D341Med (cell line): ENCODE measurements at regions not wholly inside any gene's neighbourhood (a gene's known extent, or its start where the extent isn't known, plus 50 kb on each side); places are given as distances from the start of the nearest gene placed in this dataset.

Source experiments
- DNase-seq: peaks from one replicate; pipeline ENCODE4 v3.0.0; 2012; ENCODE audit warnings: low spot score

GRCh38 chr13:29713839-29714238 is 118.4 kb upstream of the SLC7A1 start:
- DNase-seq: peak; percentile 48

- no peak for DNase-seq
Measured at GRCh38 chr13:29711776-29712175, 116.3 kb upstream of the SLC7A1 start.

GRCh38 chr13:29710511-29710910 is 115.0 kb upstream of the SLC7A1 start:
- DNase-seq: no peak

DNA sequence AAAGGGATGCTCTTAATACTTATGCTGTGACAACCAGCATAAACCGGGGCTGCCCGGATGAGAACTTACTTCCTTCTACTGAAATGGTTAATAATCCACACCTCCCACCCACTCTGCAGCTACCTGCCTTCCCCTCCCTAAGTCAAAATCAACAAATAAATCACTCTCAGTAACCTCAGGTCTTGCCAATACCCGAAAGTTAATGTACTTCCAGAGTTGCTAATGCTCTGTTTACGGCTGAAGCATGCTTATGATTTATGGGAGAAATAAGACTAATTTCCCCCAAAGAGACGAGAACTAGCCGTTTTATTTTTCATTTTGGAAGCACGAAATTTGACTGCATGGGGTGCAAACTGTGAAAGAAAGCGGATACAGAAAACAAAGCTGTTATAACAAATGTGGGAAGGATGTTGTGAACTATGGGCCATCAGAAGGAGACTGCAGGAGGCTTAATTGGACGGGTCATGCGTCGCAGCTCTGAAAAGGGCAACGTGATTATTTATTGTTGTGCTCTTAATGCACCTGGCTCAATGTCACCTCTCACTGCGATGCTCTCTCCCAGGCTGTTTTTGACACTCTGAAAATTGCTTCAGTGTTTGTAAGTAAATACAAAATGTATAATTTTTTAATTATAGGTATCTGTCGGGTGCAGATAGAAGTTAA is 114.0 kb upstream of the SLC7A1 start:
- no peak for DNase-seq

DNA sequence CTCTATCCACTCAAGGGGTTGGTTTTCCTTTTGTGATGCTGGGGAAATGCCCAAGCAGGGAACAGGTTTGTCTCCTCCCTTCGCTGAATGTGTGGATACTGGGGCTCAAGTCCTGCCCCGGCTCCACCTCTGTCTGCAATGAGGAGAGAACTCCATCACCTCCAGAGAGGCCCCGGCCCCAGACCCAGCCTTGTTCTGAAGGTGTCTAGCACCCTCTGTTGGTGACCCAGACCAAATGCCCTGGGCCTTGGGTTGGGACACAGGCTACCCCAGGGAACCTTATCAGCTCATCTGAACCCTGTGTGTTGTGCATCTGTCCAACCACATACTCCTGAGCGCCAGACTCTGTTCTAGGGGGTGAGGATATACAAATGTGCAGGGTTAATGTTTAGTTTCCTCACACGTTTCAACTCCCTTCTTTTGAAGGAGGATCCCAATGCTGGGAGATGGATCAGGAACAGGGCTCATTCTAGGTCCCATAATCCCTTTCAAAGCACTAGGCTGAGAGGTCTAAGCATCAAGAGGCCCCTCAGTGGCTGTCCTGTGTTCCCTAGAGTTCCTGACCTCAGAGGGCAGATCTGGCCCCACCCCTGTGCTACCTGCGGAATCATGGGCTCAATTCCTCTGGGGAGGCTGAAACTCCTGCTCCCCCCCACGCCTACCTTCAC is 112.5 kb upstream of the SLC7A1 start:
- DNase-seq: peak; percentile 78

GRCh38 chr13:29706923-29707322 is 111.4 kb upstream of the SLC7A1 start:
- no peak for DNase-seq

- no peak for DNase-seq
Measured at GRCh38 chr13:29704648-29705047, 109.2 kb upstream of the SLC7A1 start.

DNA sequence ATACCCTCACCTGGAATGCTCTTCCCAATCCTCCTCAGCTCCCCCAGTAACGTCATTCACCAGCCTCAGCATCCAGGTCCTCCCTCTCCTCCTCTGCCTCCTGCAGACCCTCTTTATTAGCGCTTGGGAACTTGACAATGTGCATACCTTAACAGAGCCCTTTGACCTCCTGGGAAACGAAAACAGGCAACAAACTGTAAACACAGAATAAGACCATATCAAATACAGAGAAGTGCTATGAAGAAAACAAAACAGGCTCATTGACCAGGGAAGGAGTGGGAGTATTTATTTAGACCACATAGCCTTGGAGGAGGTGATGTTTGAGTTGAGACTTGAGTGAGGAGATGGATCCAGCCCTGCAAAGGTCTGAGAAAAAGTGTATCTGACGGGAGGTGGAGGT is 107.9 kb upstream of the SLC7A1 start:
- no peak for DNase-seq

- DNase-seq: no peak
Measured at GRCh38 chr13:29702912-29703351, 107.4 kb upstream of the SLC7A1 start.

- no peak for DNase-seq
Measured at GRCh38 chr13:29698106-29698505, 102.6 kb upstream of the SLC7A1 start.

GRCh38 chr13:29696606-29697005 is 101.1 kb upstream of the SLC7A1 start:
- no peak for DNase-seq

DNA sequence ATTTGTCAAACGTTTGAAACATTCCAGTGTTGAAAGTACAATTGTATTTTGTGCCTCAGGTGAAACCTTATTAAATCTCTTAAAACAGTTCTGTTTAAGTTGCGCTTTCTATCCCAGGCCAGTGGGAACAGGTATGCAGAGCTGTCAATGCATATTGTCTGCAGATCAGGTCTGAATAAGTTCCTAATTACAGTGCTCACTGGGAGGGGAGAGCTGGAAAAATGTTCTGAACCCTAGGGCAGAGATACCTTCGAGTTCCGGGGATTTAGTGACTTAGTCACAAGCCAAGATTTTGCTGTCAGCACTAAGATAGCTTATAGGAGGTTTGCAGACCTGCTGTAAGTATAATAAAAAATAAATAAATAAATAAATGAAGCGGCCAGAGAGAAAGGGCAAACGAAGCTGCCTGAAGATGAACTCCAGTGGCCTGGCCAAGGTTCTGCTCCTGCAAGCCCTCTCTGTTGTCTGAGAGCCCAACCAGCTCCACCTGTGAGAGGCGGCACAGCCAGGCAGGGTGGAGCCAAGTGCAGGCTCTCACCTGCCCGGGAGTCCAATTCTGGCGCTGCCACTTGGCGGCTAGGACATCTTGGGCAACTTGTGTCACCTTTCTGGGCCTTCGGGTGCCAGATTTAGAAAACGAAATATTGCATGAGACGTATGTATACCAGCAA is 97.9 kb upstream of the SLC7A1 start:
- DNase-seq: no peak

DNA sequence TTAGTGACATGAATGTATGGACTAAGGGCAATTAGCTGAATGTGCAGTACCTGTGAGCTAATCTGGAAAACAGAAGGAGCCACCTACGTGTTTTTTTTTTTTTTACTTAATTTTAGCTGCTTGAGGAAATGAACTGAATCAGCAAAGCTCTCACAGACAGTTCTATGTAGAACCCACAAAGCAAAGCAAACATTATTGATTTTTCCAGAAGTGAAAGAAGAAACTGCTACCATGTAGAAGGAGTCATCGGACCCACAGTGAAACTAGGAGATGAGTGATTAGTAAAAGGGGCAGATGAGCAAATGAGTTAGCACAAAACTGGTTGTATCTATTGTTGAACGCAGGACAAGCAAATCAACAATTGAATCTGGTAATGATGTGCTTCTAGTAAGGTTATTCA is 94.1 kb upstream of the SLC7A1 start:
- DNase-seq: no peak

DNA sequence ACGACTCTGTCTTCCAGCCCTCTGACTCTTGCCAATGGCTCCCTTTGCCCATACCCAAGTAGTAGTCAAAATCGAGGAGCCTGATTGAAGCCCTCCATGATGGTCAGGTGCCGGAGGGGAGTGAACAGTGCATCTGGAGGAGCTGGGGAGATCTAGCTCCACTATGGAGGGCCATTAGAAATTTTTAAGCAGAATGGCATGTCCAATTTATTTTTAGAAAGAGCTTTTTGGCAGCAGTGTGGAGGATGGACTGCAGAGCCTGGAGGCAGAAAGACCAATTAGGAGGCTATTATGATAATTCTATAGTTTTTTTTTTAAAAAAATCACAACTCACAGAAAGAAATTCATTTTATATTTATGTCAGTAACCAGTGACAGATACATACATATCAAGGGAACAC is 92.7 kb upstream of the SLC7A1 start:
- no peak for DNase-seq

DNA sequence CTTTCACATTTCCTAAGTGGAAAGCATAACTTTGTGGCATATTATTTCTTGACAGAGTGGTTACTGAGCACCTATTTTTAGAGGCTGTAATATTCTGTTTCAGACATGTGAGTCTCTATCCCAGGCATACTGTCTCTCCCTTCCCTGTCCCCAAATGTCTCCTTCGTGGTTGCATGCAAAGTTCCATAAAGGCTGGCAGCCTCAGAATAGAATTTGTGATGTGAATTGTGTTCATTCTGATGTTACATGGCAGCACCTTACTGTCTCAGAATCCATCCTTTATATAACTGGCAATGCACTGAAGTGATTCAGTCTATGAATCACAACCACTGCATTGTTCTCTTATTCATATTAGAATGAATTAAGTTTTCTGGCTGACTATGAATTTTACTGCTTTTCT is 89.0 kb upstream of the SLC7A1 start:
- DNase-seq: no peak

DNA sequence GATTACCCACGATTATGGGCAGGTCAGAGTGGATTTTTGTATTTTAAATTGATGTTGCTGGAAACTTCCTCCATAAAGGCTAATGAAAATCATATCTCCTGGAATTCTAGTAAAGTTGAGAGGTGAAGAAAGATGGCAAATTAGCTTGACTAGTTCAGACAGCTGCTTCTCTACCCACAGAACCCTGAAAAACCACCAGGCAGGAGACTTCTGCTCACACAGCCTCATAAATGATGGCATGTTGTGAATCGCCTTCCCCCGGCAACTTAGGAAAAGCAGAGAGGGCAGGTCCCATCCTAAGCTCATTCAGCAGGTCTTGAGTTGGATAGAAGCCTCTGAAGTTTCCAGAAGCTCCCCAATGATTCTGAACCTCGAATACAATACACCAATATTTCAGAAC is 87.6 kb upstream of the SLC7A1 start:
- no peak for DNase-seq

DNA sequence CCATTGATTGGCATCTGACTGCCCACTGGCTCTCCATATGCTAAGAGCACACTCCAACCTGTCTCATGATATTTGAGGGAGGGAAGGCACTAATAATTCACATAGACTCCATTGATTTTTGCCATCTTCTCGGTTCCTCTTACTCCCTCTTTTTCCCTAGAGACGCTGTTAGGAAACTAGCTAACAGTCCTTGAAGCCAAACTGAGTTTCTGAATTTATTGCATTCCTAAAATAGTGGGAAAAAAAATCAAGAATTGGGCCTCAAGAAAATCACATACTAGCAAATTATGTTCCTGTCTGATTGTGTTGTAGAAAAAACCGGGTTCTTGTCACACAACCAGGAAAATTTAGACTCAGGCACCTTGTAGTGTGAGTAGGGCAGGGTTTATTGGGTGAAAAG is 86.4 kb upstream of the SLC7A1 start:
- DNase-seq: no peak

- DNase-seq: no peak
Measured at GRCh38 chr13:29679396-29680053, 84.0 kb upstream of the SLC7A1 start.

DNA sequence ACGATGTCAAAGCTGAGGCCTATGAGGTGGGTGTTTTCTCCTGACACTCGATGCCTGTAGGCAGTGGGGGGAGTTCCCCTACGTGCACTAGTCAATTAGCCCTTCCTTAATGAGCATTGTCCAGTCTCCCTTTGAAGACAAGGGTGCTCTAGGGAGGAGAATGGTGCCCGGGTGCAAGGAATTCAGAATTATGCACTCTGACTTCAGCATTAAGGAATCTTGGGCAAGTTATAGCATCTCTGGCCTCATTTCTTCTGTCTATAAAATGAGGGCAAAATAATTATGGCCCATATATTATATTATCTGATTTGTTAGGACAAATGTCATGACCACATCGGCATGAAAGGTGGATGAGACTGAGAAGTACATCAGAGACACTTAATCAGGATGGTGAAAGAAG is 82.1 kb upstream of the SLC7A1 start:
- DNase-seq: no peak

GRCh38 chr13:29676941-29677452 is 81.5 kb upstream of the SLC7A1 start:
- DNase-seq: no peak

- no peak for DNase-seq
Measured at GRCh38 chr13:29676535-29676934, 81.0 kb upstream of the SLC7A1 start.

DNA sequence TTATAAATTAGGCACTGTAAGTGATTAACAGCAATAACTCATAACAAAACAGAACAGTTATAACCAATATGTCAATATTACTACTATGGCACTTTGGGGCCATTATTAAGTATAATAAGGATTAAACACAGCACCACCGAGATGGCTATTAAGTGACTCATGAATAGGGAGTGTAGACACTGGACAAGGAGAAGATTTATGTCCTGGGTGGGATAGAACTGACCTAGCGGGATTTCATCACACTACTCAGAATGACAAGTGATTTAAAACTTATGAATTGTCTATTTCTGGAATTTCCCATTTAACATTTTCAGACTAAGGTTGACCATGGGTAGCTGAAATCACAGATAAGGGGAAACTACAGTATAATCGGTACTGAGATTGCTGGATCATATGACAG is 79.0 kb upstream of the SLC7A1 start:
- no peak for DNase-seq

DNA sequence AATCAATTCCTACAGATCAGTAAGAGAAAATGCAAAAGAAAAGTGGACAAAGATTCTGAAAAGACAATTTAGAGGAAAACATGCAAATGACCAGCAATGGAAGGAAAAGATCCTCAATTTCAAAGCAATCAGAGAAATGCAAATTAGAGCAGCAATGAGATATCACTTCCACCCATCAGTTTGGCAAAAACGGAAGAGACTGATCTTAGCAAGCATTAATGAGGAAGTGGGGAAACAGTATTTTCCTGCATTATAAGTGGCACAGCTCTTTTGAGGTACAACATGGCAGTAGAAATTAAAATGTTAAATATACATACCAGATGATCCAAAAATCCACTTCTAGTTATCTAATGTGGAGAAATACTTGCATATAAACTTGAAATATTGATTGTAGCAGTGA is 69.1 kb upstream of the SLC7A1 start:
- no peak for DNase-seq
